Activated CD4-positive, alpha-beta T cell treated with anti-CD3 and anti-CD28 coated beads, Interleukin-2, amount 10 ng/mL, durations not matched to agents 7 days and 5 days (primary cell): ENCODE measurements at regions not wholly inside any gene's neighbourhood (a gene's known extent, or its start where the extent isn't known, plus 50 kb on each side); places are given as distances from the start of the nearest gene placed in this dataset.

Experiments used
- CTCF ChIA-PET: fragments of 350-600 bp; sonication (Branson Sonifier 250); formaldehyde crosslinking; loops from one replicate; lab custom pipeline; 2021; ENCODE audit warnings: antibody characterized with exemption; lab: Charles Lee
- POLR2A ChIA-PET: fragments of 350-600 bp; sonication (Branson Sonifier 250); formaldehyde crosslinking; loops from one replicate; lab custom pipeline; 2021; ENCODE audit warnings: antibody characterized with exemption; lab: Charles Lee
- DNase-seq: peaks from one replicate; pipeline ENCODE4 v3.0.0-alpha.2; 2020
- H3K27ac Mint-ChIP-seq: one replicate; pipeline ENCODE4 v1.8.0; 2021; ENCODE audit warnings: mild to moderate bottlenecking, moderate library complexity, mixed read lengths
- H3K27me3 Mint-ChIP-seq: one replicate; pipeline ENCODE4 v1.8.0; 2021; ENCODE audit warnings: mixed read lengths
- H3K36me3 Mint-ChIP-seq: one replicate; pipeline ENCODE4 v1.8.0; 2021; ENCODE audit warnings: low read depth, mixed read lengths
- H3K4me1 Mint-ChIP-seq: one replicate; pipeline ENCODE4 v1.8.0; 2021; ENCODE audit warnings: mixed read lengths
- H3K4me3 Mint-ChIP-seq: one replicate; pipeline ENCODE4 v1.8.0; 2021; ENCODE audit warnings: mild to moderate bottlenecking, moderate library complexity, mixed read lengths
- H3K9me3 Mint-ChIP-seq: one replicate; pipeline ENCODE4 v1.8.0; 2021; ENCODE audit warnings: mixed read lengths

GRCh38 chr2:239881031-239881471 lies 144.1 kb downstream of the NDUFA10 start:
- ChIA-PET POLR2A (no interaction called here), CTCF (interaction anchor here (1.2 kb wide), 1 partner anchor 19 kb away, joined by 3 read pairs; no protein-coding TSS in a partner anchor)
- Mint-ChIP-seq H3K9me3 (peaks cover 15% of the 10 kb centered on the region), H3K4me3 (no peak overlapping the region), H3K36me3 (peaks cover 7% of the 10 kb centered on the region), H3K27ac (peak overlapping the region; percentile 57), H3K27me3 (peaks cover 10% of the 10 kb centered on the region), H3K4me1 (peaks cover 14% of the 10 kb centered on the region)
- no peak for DNase-seq

DNA sequence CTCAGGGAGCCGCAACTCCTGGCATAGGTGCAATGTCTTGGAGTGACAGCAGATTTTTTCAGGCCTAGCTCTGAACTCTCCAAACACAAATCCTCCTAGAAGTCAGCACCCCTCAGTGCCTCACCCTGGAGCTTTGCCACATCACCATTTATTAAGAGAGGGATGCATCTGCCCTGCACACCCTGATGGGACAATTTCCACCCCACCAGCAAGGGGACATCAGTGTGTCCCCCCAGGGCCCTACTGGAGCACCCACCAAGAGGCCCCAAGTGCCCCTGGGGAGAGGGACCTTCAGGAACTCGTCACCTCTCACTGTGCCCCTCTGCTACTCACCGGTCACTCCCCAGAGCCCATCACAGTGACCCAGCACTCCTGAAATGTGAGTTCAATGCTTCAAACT lies 144.7 kb downstream of the NDUFA10 start:
- H3K4me3 Mint-ChIP-seq: no peak overlapping the region
- no peak overlapping the region for H3K27ac Mint-ChIP-seq
- DNase-seq: no peak
- peaks cover 14% of the 10 kb centered on the region for H3K9me3 Mint-ChIP-seq
- H3K36me3 Mint-ChIP-seq: peaks cover 7% of the 10 kb centered on the region
- ChIA-PET CTCF (interaction anchor here (1.2 kb wide), 2 partner anchors 19 to 56 kb away, joined by 3 read pairs; no protein-coding TSS in a partner anchor), POLR2A (no interaction called here)
- H3K4me1 Mint-ChIP-seq: peaks cover 14% of the 10 kb centered on the region
- H3K27me3 Mint-ChIP-seq: peaks cover 8% of the 10 kb centered on the region

GRCh38 chr2:239879423-239880084 lies 145.6 kb downstream of the NDUFA10 start:
- H3K4me3 Mint-ChIP-seq: no peak overlapping the region
- H3K36me3 Mint-ChIP-seq: peaks cover 2% of the 10 kb centered on the region
- H3K4me1 Mint-ChIP-seq: peaks cover 14% of the 10 kb centered on the region
- H3K9me3 Mint-ChIP-seq: peaks cover 6% of the 10 kb centered on the region
- ChIA-PET CTCF (interaction anchor here (0.5 to 1.2 kb wide), 4 partner anchors 9 to 55 kb away, joined by 3 to 4 read pairs (median 3); no protein-coding TSS in a partner anchor), POLR2A (interaction anchor here (0.5 kb wide), 1 partner anchor 43 kb away, joined by 5 read pairs; no protein-coding TSS in a partner anchor)
- peaks cover 3% of the 10 kb centered on the region for H3K27me3 Mint-ChIP-seq
- no peak overlapping the region for H3K27ac Mint-ChIP-seq
- no peak for DNase-seq

DNA sequence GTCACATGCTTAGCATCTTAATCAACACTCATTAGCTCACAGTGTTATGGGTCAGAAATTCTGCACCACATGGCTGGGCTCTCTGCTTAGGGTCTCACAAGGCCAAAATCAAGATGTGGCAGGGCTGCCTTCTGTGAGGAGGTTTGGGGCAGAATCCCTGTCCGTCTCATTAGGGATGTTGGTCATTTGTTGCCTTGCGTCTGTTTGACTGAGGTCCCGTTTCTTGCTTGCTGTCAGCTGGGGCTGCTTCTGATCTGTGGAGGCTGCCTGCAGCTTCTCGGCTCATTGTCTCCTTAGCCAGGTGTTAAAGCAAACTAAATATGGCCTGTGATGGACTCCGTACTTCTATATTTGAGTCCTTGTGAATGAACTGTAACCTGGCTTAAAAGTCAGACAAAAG lies 146.5 kb downstream of the NDUFA10 start:
- CTCF ChIA-PET: interaction anchor here (1.2 kb wide), 1 partner anchor 50 kb away, joined by 3 read pairs; no protein-coding TSS in a partner anchor
- Mint-ChIP-seq H3K4me3 (no peak overlapping the region), H3K27me3 (peaks cover 2% of the 10 kb centered on the region)

DNA sequence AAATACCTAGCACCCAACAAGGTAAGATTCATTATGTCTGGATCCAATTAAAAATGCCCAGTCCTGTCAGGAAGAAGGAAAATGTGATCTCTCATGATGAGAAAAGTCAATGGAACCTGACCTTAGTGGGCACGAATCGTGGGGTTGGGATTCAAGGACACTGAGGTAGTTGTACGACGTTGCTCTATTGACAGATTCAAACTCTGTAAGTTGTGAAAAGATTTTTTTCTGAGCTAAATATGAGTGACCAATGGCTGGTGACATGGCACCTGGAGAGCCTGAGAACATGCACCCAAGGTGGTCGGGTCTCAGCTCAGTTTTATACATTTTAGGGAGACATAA lies 148.2 kb downstream of the NDUFA10 start:
- ChIA-PET CTCF (no interaction called here), POLR2A (no interaction called here)
- no peak overlapping the region for H3K27ac Mint-ChIP-seq
- no peak for DNase-seq
- peaks cover 15% of the 10 kb centered on the region for H3K4me1 Mint-ChIP-seq
- H3K9me3 Mint-ChIP-seq: no peaks in the 10 kb centered on the region
- H3K27me3 Mint-ChIP-seq: peaks cover 2% of the 10 kb centered on the region
- no peak overlapping the region for H3K4me3 Mint-ChIP-seq
- no peaks in the 10 kb centered on the region for H3K36me3 Mint-ChIP-seq

More for the DNA sequence above, 146.5 kb downstream of the NDUFA10 start:
- Mint-ChIP-seq H3K36me3 (no peaks in the 10 kb centered on the region), H3K27ac (no peak overlapping the region), H3K4me1 (peaks cover 17% of the 10 kb centered on the region), H3K9me3 (peaks cover under 1% of the 10 kb centered on the region)
- DNase-seq: no peak
- POLR2A ChIA-PET: no interaction called here

DNA sequence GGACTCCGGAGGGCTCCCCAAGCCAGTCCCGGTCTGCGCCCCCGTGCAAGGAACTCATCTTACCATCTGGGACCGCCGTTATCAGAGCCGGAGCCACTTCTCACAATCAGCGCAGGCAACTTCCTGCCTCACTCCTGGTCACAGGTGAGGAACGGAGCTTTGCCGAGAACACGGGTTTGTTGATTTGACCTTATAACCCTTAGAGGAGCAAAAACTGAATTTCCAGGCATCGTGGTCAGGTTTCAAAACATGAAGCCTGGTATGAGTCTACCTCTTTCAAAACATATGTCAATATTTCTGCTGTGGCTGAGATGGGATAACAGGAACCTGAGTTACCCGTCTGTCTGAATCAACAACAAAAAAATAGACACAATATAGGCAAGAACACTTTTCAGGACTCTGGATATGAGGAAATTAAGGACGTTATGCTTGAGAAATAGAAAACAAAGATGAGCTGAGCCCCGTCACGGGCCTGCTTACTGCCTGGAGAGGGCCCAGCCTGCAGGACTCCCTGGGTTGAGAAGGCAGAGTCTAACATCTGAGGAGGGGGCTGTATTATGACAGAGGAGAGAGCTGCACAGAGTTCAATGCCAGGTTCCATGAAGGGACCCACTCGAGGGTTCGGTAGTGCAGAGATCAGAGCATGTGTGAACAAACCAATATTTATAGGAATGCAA lies 148.7 kb downstream of the NDUFA10 start:
- ChIA-PET POLR2A (no interaction called here), CTCF (interaction anchor here (0.7 kb wide), 1 partner anchor 9 kb away, joined by 3 read pairs; no protein-coding TSS in a partner anchor)
- Mint-ChIP-seq H3K4me1 (peaks cover 11% of the 10 kb centered on the region), H3K27ac (no peak overlapping the region), H3K36me3 (no peaks in the 10 kb centered on the region), H3K4me3 (no peak overlapping the region), H3K9me3 (no peaks in the 10 kb centered on the region), H3K27me3 (peaks cover 2% of the 10 kb centered on the region)
- no peak for DNase-seq

DNA sequence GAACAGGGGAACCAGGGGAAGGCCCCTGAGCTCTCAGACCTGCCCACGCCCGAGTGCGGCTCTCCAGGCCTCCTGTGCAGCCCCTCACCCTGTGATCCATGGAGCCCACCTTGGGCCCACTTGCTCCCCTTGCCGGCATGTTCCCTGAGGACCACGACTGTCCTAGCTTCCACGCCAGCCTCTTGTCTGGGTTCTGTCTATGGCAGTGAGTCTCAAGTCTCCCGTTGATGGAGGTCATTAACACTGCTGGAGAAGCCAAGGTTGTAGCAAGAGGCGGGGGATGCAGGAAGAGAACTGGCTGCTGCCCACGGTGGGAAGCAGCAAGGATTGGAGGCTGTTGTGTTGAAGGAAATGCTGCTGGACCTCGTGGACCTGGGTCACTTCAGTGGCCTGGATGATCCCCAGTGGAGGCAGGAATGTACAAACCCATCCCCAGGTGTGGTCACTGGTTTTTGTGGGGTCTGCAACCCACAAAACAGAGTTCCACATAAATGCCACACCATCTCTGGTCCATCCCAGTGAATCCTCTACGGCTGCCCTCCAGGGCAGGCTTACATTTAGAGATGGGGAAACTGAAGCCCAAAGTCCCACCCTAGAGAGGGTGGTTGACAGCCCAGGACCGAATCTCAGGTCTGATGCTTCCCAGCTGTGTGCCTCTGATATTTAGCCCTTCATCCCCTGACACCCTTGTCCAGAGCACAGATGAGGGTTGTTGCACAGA lies 150.3 kb downstream of the NDUFA10 start:
- Mint-ChIP-seq H3K27me3 (no peaks in the 10 kb centered on the region), H3K27ac (no peak overlapping the region), H3K4me1 (peaks cover 8% of the 10 kb centered on the region), H3K36me3 (no peaks in the 10 kb centered on the region), H3K9me3 (no peaks in the 10 kb centered on the region), H3K4me3 (no peak overlapping the region)
- DNase-seq: no peak
- ChIA-PET CTCF (no interaction called here), POLR2A (no interaction called here)

- Mint-ChIP-seq H3K36me3 (no peaks in the 10 kb centered on the region), H3K4me1 (peaks cover 8% of the 10 kb centered on the region), H3K4me3 (no peak overlapping the region), H3K9me3 (no peaks in the 10 kb centered on the region), H3K27ac (no peak overlapping the region), H3K27me3 (no peaks in the 10 kb centered on the region)
- ChIA-PET CTCF (no interaction called here), POLR2A (no interaction called here)
- no peak for DNase-seq
Observed at GRCh38 chr2:239873656-239874635, 151.2 kb downstream of the NDUFA10 start.

DNA sequence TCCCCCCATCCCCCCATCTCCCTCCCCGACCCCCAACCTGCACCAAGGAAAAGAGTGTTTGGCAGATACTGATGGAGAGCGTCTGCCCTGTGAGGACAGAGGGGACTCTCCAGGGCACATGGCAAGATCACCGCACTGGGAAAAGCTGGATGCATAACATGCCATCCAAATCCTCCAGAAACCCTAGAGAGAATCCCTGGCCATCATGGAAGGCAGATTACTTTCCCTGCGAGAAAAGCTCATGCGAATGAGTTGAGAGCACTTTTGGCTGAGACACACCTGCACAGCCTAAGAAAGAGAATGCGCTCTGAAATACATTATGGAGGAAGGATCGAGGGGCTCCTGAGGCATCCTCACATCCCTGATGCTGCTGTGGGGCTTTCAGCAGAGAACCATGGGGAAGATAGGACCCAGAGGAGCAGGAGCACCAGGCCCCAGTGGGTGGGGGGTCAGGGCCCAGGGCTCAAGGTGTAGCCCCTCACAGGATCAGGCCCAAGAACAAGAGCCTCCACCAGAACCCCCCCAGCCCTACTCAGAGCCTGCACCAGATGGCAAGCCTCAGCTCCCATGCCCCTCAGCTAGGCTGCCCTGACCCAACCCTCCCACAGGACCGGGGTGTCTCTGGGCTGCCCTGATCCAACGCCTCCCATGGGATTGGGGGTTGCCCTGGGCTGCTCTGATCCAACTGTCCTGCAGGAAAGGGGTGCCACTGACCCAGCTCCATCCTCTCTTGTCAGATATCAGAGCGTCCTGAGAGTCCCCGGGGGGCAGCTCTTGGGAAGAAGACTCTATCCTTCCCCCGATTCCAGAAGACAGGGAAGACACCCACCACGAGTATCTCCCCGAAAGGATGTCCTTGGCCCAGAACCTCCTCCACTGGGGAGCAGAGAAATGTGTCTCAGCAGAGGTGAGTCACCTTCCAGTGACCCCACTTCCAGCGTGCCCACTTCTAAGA lies 153.4 kb downstream of the NDUFA10 start:
- no peaks in the 10 kb centered on the region for H3K36me3 Mint-ChIP-seq
- no peak overlapping the region for H3K4me3 Mint-ChIP-seq
- no peaks in the 10 kb centered on the region for H3K27me3 Mint-ChIP-seq
- no peak overlapping the region for H3K27ac Mint-ChIP-seq
- ChIA-PET CTCF (no interaction called here), POLR2A (no interaction called here)
- H3K9me3 Mint-ChIP-seq: no peaks in the 10 kb centered on the region
- H3K4me1 Mint-ChIP-seq: peaks cover 4% of the 10 kb centered on the region
- no peak for DNase-seq

DNA sequence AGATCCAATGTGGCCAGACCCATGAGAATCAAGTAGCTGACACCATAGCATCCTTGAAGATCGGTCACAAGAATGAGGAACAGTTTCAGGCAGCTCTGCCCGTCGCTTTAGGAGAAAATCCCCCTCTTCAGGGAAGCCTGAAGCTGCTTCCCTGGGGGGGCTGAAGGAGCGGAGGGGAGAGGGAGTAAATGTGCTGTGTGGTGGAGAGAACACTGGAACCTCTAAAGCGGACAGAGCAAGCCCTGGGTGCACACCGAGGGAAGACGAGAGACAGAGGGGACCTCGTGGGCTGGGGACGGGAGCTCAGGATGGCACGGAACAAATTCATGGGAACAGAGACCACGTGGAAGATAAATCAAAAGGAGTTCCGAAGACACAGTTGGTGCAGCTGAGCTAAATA lies 154.3 kb downstream of the NDUFA10 start:
- H3K27me3 Mint-ChIP-seq: no peaks in the 10 kb centered on the region
- H3K4me1 Mint-ChIP-seq: peaks cover 4% of the 10 kb centered on the region
- H3K4me3 Mint-ChIP-seq: no peak overlapping the region
- H3K36me3 Mint-ChIP-seq: no peaks in the 10 kb centered on the region
- H3K9me3 Mint-ChIP-seq: no peaks in the 10 kb centered on the region
- CTCF ChIA-PET: no interaction called here
- POLR2A ChIA-PET: no interaction called here
- H3K27ac Mint-ChIP-seq: no peak overlapping the region
- DNase-seq: no peak

GRCh38 chr2:239870276-239870675 lies 154.9 kb downstream of the NDUFA10 start:
- POLR2A ChIA-PET: no interaction called here

More at GRCh38 chr2:239870276-239870675, 154.9 kb downstream of the NDUFA10 start:
- no peak for DNase-seq
- Mint-ChIP-seq H3K4me1 (peaks cover 4% of the 10 kb centered on the region), H3K36me3 (no peaks in the 10 kb centered on the region), H3K27ac (no peak overlapping the region), H3K4me3 (no peak overlapping the region), H3K9me3 (no peaks in the 10 kb centered on the region), H3K27me3 (no peaks in the 10 kb centered on the region)
- CTCF ChIA-PET: no interaction called here
